Epithelial cell of esophagus (primary cell): ENCODE measurements at regions not wholly inside any gene's neighbourhood (a gene's known extent, or its start where the extent isn't known, plus 50 kb on each side); places are given as distances from the start of the nearest gene placed in this dataset.

ENCODE experiments used
- DNase-seq: peaks from one replicate; pipeline ENCODE4 v3.0.0; 2010; ENCODE audit warnings: low read depth
- H3K4me3 ChIP-seq: 2 replicates; pipeline ENCODE4 v1.5.1; 2011; ENCODE audit warnings: mild to moderate bottlenecking, low read length, control low read depth
- CTCF ChIP-seq: IDR thresholded peaks from 2 replicates; pipeline ENCODE4 v1.5.1; 2011; ENCODE audit warnings: low read depth, mild to moderate bottlenecking, low read length, control low read depth, inconsistent platforms; ENCODE audit not compliant: insufficient read depth; ENCODE audit errors: missing control alignments

- no peak overlapping the region for H3K4me3 ChIP-seq
- DNase-seq = peak; percentile 67
- no peak for TF ChIP-seq CTCF
These were observed 111.3 kb upstream of the TNS3 start for GRCh38 chr7:47693216-47693615.

GRCh38 chr7:47691988-47692387, 110.1 kb upstream of the TNS3 start:
- H3K4me3 ChIP-seq = no peak overlapping the region
- no peak for TF ChIP-seq CTCF
- no peak for DNase-seq

- DNase-seq = no peak
- TF ChIP-seq CTCF = no peak
- H3K4me3 ChIP-seq = no peak overlapping the region
These were observed 109.1 kb upstream of the TNS3 start for GRCh38 chr7:47690902-47691558.

GRCh38 chr7:47689558-47689957, 107.6 kb upstream of the TNS3 start:
- DNase-seq = no peak
- no peak for TF ChIP-seq CTCF

GRCh38 chr7:47688311-47689100, 106.6 kb upstream of the TNS3 start:
- no peak for TF ChIP-seq CTCF
- no peak for DNase-seq
- H3K4me3 ChIP-seq = no peak overlapping the region

More at GRCh38 chr7:47689558-47689957, 107.6 kb upstream of the TNS3 start:
- no peak overlapping the region for H3K4me3 ChIP-seq

GRCh38 chr7:47685712-47686376, 103.9 kb upstream of the TNS3 start:
- no peak overlapping the region for H3K4me3 ChIP-seq
- DNase-seq = peak; percentile 65
- no peak for TF ChIP-seq CTCF

GRCh38 chr7:47685151-47685550, 103.2 kb upstream of the TNS3 start:
- no peak overlapping the region for H3K4me3 ChIP-seq
- DNase-seq = no peak
- TF ChIP-seq CTCF = no peak
